ENCODE measurements at regions not wholly inside any gene's neighbourhood (a gene's known extent, or its start where the extent isn't known, plus 50 kb on each side); places are given as distances from the start of the nearest gene placed in this dataset.

GRCh38 chr2:226656367-226656766 is 143.3 kb downstream of the IRS1 start:
- TF ChIP-seq CTCF (IDR thresholded peaks at IDR 0.05; ENCODE audit: borderline replicate concordance) = no peak
- no peak overlapping the region for H3K4me3 ChIP-seq
- intact Hi-C loops (cut with micrococcal nuclease) = no loop called here
- no peaks in the 10 kb centered on the region for H3K36me3 ChIP-seq
- DNase-seq = no peak
- H3K9me3 ChIP-seq (replicated peaks) = no peaks in the 10 kb centered on the region
- no peak overlapping the region for H3K27ac ChIP-seq (replicated peaks)
- H3K27me3 ChIP-seq (ENCODE audit: low read depth) = no peaks in the 10 kb centered on the region
- peaks cover 50% of the 10 kb centered on the region for H3K4me1 ChIP-seq

- no peak for TF ChIP-seq CTCF (IDR thresholded peaks at IDR 0.05; ENCODE audit: borderline replicate concordance)
- H3K36me3 ChIP-seq = no peaks in the 10 kb centered on the region
- no peak overlapping the region for H3K4me3 ChIP-seq
- no peak for DNase-seq
- H3K27ac ChIP-seq (replicated peaks) = no peak overlapping the region
- H3K4me1 ChIP-seq = peaks cover 52% of the 10 kb centered on the region
- H3K27me3 ChIP-seq (ENCODE audit: low read depth) = no peaks in the 10 kb centered on the region
- no peaks in the 10 kb centered on the region for H3K9me3 ChIP-seq (replicated peaks)
- intact Hi-C loops (cut with micrococcal nuclease) = no loop called here
Observed at GRCh38 chr2:226655871-226656270, 143.7 kb downstream of the IRS1 start.

- no peak for TF ChIP-seq CTCF (IDR thresholded peaks at IDR 0.05; ENCODE audit: borderline replicate concordance)
- intact Hi-C loops (cut with micrococcal nuclease) = no loop called here
- H3K27me3 ChIP-seq (ENCODE audit: low read depth) = no peaks in the 10 kb centered on the region
- no peak overlapping the region for H3K4me3 ChIP-seq
- no peak for DNase-seq
- H3K9me3 ChIP-seq (replicated peaks) = peaks cover 6% of the 10 kb centered on the region
- peaks cover 42% of the 10 kb centered on the region for H3K4me1 ChIP-seq
- H3K27ac ChIP-seq (replicated peaks) = no peak overlapping the region
- H3K36me3 ChIP-seq = no peaks in the 10 kb centered on the region
Observed at GRCh38 chr2:226652983-226653765, 146.4 kb downstream of the IRS1 start.

- DNase-seq = no peak
- intact Hi-C loops (cut with micrococcal nuclease) = no loop called here
- Histone ChIP-seq H3K4me3 (no peak overlapping the region), H3K4me1 (peaks cover 42% of the 10 kb centered on the region), H3K27me3 (ENCODE audit: low read depth) (no peaks in the 10 kb centered on the region), H3K27ac (replicated peaks) (no peak overlapping the region), H3K9me3 (replicated peaks) (peaks cover 6% of the 10 kb centered on the region), H3K36me3 (no peaks in the 10 kb centered on the region)
- TF ChIP-seq CTCF (IDR thresholded peaks at IDR 0.05; ENCODE audit: borderline replicate concordance) = no peak
Observed at GRCh38 chr2:226652369-226652768, 147.3 kb downstream of the IRS1 start.

GRCh38 chr2:226649871-226650660 is 149.6 kb downstream of the IRS1 start:
- Histone ChIP-seq H3K9me3 (replicated peaks) (peaks cover 6% of the 10 kb centered on the region), H3K4me1 (peaks cover 36% of the 10 kb centered on the region), H3K36me3 (no peaks in the 10 kb centered on the region), H3K27me3 (ENCODE audit: low read depth) (no peaks in the 10 kb centered on the region), H3K4me3 (peak overlapping the region; percentile 14), H3K27ac (replicated peaks) (peak overlapping the region; percentile 82)
- intact Hi-C loops (cut with micrococcal nuclease) = no loop called here
- TF ChIP-seq CTCF (IDR thresholded peaks at IDR 0.05; ENCODE audit: borderline replicate concordance) = no peak
- peak; percentile 37 for DNase-seq

Measured in left ventricle myocardium inferior (tissue), 1 donor.